Stomach smooth muscle (tissue), 2 donors: ENCODE measurements at regions not wholly inside any gene's neighbourhood (a gene's known extent, or its start where the extent isn't known, plus 50 kb on each side); places are given as distances from the start of the nearest gene placed in this dataset.
"Not testable (repeated sequence)": the region's sequence is repeated elsewhere in the genome, so short reads cannot be mapped to it uniquely, and the experiment has no call there.

Experiments used
- H3K27ac ChIP-seq: one replicate; pipeline ENCODE4 v1.7.0; 2013; ENCODE audit warnings: mild to moderate bottlenecking, low read length, inconsistent platforms
- H3K27me3 ChIP-seq, 2 donors: one replicate each; pipeline ENCODE4 v1.7.0; 2013; ENCODE audit warnings: low read length in 2 of 2; ENCODE audit not compliant: insufficient read depth in 2 of 2, control insufficient read depth in 1 of 2
- H3K36me3 ChIP-seq, 2 donors: one replicate each; pipeline ENCODE4 v1.7.0; 2013; ENCODE audit warnings: low read length in 2 of 2; ENCODE audit not compliant: control insufficient read depth in 2 of 2, insufficient read depth in 2 of 2
- H3K4me1 ChIP-seq: one replicate; pipeline ENCODE4 v1.7.0; 2013; ENCODE audit warnings: low read length; ENCODE audit not compliant: control insufficient read depth, insufficient read depth
- H3K4me3 ChIP-seq, 2 donors: one replicate each; pipeline ENCODE4 v1.7.0; 2013; ENCODE audit warnings: low read length in 2 of 2
- H3K9ac ChIP-seq, 2 donors: one replicate each; pipeline ENCODE4 v1.7.0; 2013; ENCODE audit warnings: low read length in 2 of 2, mild to moderate bottlenecking in 1 of 2
- H3K9me3 ChIP-seq, 2 donors: one replicate each; pipeline ENCODE4 v1.7.0; 2013; ENCODE audit warnings: low read length in 2 of 2; ENCODE audit not compliant: control insufficient read depth in 2 of 2
- donor health status: healthy.
- donor health status: Pancreatic carcinoma.

DNA sequence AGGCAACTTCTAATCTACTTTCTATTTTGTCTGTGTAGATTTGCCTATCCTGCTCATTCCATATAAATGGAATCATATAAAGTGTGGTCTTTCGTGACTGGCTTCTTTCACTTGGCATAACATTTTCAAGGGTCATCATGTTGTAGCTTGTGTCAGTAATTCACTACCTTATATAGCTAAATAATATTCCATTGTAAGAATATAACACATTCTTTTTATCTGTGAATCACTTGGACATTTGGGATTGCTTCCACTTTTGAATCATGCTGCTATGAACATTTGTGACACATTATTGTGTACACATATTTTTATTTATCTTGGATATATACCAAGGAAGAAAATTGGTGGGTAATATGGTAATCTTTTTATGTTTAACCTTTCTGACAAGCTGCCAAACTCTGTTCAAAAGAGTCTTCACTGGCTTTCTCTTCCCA lies 89.0 kb upstream of the CSNK1A1L start:
- Histone ChIP-seq H3K4me3 (no peak overlapping the region), H3K4me1 (no peaks in the 10 kb centered on the region), H3K9ac (no peak overlapping the region), H3K9me3 (no peaks in the 10 kb centered on the region), H3K36me3 (no peaks in the 10 kb centered on the region), H3K27ac (no peak overlapping the region), H3K27me3 (no peaks in the 10 kb centered on the region)

DNA sequence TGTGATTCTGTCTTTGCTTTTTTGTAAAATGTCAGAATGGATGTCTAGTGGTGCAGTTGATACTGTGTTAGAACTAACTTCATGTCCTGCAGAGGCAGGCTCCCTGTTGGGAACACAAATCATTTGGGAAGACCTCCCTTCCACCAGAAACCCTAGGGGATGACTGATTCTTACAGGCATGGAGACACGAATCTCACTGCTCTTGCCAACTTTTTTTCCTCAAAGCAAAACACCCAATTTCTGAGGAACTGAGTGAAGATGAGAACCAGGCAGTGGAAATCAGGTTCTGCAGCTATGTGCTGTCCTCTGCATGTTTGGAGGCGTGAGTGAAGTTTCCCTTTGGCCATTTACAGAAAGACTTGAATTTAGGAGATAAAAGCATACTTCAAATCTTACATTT lies 87.5 kb upstream of the CSNK1A1L start:
- no peak overlapping the region for H3K27ac ChIP-seq
- no peak overlapping the region for H3K9ac ChIP-seq
- no peaks in the 10 kb centered on the region for H3K9me3 ChIP-seq
- H3K36me3 ChIP-seq = no peaks in the 10 kb centered on the region
- no peaks in the 10 kb centered on the region for H3K4me1 ChIP-seq
- no peak overlapping the region for H3K4me3 ChIP-seq
- no peaks in the 10 kb centered on the region for H3K27me3 ChIP-seq

GRCh38 chr13:37187621-37188020 lies 82.2 kb upstream of the CSNK1A1L start:
- H3K9me3 ChIP-seq = no peaks in the 10 kb centered on the region
- H3K27ac ChIP-seq = no peak overlapping the region
- H3K4me3 ChIP-seq = no peak overlapping the region
- H3K36me3 ChIP-seq = no peaks in the 10 kb centered on the region
- H3K4me1 ChIP-seq = no peaks in the 10 kb centered on the region
- no peaks in the 10 kb centered on the region for H3K27me3 ChIP-seq
- H3K9ac ChIP-seq = no peak overlapping the region

GRCh38 chr13:37187105-37187504 lies 81.6 kb upstream of the CSNK1A1L start:
- Histone ChIP-seq H3K4me3 (no peak overlapping the region), H3K36me3 (no peaks in the 10 kb centered on the region), H3K4me1 (no peaks in the 10 kb centered on the region), H3K9ac (no peak overlapping the region), H3K27ac (no peak overlapping the region), H3K9me3 (no peaks in the 10 kb centered on the region), H3K27me3 (no peaks in the 10 kb centered on the region)

- Histone ChIP-seq H3K9me3 (no peaks in the 10 kb centered on the region), H3K36me3 (no peaks in the 10 kb centered on the region), H3K9ac (no peak overlapping the region), H3K4me1 (no peaks in the 10 kb centered on the region), H3K27me3 (no peaks in the 10 kb centered on the region), H3K4me3 (no peak overlapping the region), H3K27ac (no peak overlapping the region)
Measured at GRCh38 chr13:37181620-37182019, 76.2 kb upstream of the CSNK1A1L start.

GRCh38 chr13:37179645-37180044 lies 74.2 kb upstream of the CSNK1A1L start:
- no peak overlapping the region for H3K9ac ChIP-seq
- no peaks in the 10 kb centered on the region for H3K9me3 ChIP-seq
- H3K36me3 ChIP-seq = no peaks in the 10 kb centered on the region
- no peak overlapping the region for H3K4me3 ChIP-seq
- no peaks in the 10 kb centered on the region for H3K4me1 ChIP-seq
- no peak overlapping the region for H3K27ac ChIP-seq
- no peaks in the 10 kb centered on the region for H3K27me3 ChIP-seq

GRCh38 chr13:37177125-37177524 lies 71.7 kb upstream of the CSNK1A1L start:
- Histone ChIP-seq H3K9me3 (no peaks in the 10 kb centered on the region), H3K9ac (no peak overlapping the region), H3K4me3 (no peak overlapping the region), H3K36me3 (no peaks in the 10 kb centered on the region), H3K27me3 (no peaks in the 10 kb centered on the region), H3K27ac (no peak overlapping the region), H3K4me1 (no peaks in the 10 kb centered on the region)

- Histone ChIP-seq H3K27me3 (no peaks in the 10 kb centered on the region), H3K9ac (no peak overlapping the region), H3K36me3 (no peaks in the 10 kb centered on the region), H3K4me1 (no peaks in the 10 kb centered on the region), H3K4me3 (no peak overlapping the region), H3K27ac (no peak overlapping the region), H3K9me3 (no peaks in the 10 kb centered on the region)
Measured at GRCh38 chr13:37175996-37176395, 70.5 kb upstream of the CSNK1A1L start.

DNA sequence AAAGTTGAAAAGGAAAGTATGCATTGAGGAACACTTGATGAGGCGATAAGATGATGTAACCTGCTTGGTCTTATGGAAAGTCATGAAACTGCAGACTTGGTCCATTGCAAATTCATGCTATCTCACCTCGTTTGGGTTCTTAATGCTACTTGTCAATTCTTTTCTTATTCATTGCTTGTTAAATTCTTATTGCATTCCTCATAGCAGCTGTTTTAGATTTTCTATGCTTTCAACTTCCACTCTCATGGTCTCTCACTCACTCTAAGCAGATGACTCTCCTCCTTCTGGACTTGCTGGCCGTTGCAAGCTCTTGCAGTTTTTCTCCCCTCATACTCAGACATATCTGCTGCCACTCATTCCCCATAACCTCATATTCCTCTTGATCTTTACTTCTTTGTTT lies 67.8 kb upstream of the CSNK1A1L start:
- no peaks in the 10 kb centered on the region for H3K4me1 ChIP-seq
- no peak overlapping the region for H3K4me3 ChIP-seq
- H3K36me3 ChIP-seq = no peaks in the 10 kb centered on the region
- no peak overlapping the region for H3K27ac ChIP-seq
- no peaks in the 10 kb centered on the region for H3K27me3 ChIP-seq
- H3K9me3 ChIP-seq = no peaks in the 10 kb centered on the region
- H3K9ac ChIP-seq = no peak overlapping the region

DNA sequence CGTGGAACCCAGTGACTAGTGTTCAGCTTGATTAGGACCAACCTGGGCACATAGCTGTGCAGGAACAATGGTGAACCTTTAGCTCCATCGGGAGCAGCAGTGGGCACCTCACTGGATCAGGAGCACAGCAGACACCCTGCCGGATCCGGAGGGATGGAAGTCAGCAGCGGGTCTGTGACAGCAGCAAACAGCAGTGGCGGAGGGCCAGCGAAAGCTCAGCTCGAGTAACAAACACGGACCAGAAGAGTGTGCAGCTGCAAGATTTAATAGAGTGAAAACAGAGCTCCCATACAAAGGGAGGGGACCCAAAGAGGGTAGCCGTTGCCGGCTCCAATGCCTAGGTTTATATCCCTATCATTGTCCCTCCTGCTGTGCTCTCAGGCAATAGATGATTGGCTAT lies 66.8 kb upstream of the CSNK1A1L start:
- H3K4me3 ChIP-seq, H3K27me3 ChIP-seq, H3K9ac ChIP-seq, H3K4me1 ChIP-seq, H3K36me3 ChIP-seq, H3K27ac ChIP-seq, H3K9me3 ChIP-seq: not testable (repeated sequence)

DNA sequence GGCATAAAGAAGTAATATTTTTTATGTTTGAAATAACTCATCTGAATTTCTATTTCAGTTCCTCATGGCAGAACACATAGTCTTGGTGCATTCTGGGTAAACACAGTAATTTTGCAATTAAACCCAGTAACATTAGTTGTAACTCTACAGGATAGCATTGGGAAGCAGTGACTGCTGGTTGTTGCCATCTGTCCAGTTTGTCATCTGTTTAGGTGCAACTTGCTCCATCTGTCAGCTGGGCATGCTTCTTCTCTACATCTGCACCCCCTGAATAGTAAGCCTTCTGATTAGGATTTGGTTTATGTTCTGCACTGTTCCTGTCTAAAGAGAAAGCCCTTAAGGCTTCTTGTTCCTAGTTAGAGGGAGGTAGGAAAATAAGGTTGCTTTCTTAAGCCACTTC lies 63.5 kb upstream of the CSNK1A1L start:
- H3K4me3 ChIP-seq = no peak overlapping the region
- no peaks in the 10 kb centered on the region for H3K9me3 ChIP-seq
- H3K36me3 ChIP-seq = no peaks in the 10 kb centered on the region
- H3K27me3 ChIP-seq = no peaks in the 10 kb centered on the region
- H3K27ac ChIP-seq = no peak overlapping the region
- no peaks in the 10 kb centered on the region for H3K4me1 ChIP-seq
- no peak overlapping the region for H3K9ac ChIP-seq

DNA sequence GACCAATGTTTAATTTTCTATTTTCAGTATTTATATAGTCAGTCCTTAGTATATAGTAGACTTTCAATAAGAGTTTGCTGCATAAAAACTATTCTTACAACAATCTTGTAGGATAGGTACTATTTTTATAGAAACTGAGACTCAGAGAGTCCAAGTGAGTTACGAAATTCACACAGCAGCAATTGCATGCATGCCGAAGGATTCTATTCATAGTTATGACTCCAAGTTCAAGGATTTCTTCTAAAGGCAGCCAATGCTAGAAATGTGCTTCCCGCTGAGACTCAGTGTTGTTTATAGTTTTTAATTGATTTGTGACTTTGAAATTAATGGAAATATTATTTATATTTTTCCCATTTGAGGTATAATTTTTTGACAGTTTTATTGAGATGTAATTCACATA lies 62.7 kb upstream of the CSNK1A1L start:
- Histone ChIP-seq H3K9ac (no peak overlapping the region), H3K4me1 (no peaks in the 10 kb centered on the region), H3K4me3 (no peak overlapping the region), H3K27me3 (no peaks in the 10 kb centered on the region), H3K9me3 (no peaks in the 10 kb centered on the region), H3K27ac (no peak overlapping the region), H3K36me3 (no peaks in the 10 kb centered on the region)
